ENCODE measurements at regions not wholly inside any gene's neighbourhood (a gene's known extent, or its start where the extent isn't known, plus 50 kb on each side); places are given as distances from the start of the nearest gene placed in this dataset.

GRCh38 chr2:212596276-212596675 lies 57.7 kb upstream of the ERBB4 start (continued):
- TF ChIP-seq, protein P1, sequence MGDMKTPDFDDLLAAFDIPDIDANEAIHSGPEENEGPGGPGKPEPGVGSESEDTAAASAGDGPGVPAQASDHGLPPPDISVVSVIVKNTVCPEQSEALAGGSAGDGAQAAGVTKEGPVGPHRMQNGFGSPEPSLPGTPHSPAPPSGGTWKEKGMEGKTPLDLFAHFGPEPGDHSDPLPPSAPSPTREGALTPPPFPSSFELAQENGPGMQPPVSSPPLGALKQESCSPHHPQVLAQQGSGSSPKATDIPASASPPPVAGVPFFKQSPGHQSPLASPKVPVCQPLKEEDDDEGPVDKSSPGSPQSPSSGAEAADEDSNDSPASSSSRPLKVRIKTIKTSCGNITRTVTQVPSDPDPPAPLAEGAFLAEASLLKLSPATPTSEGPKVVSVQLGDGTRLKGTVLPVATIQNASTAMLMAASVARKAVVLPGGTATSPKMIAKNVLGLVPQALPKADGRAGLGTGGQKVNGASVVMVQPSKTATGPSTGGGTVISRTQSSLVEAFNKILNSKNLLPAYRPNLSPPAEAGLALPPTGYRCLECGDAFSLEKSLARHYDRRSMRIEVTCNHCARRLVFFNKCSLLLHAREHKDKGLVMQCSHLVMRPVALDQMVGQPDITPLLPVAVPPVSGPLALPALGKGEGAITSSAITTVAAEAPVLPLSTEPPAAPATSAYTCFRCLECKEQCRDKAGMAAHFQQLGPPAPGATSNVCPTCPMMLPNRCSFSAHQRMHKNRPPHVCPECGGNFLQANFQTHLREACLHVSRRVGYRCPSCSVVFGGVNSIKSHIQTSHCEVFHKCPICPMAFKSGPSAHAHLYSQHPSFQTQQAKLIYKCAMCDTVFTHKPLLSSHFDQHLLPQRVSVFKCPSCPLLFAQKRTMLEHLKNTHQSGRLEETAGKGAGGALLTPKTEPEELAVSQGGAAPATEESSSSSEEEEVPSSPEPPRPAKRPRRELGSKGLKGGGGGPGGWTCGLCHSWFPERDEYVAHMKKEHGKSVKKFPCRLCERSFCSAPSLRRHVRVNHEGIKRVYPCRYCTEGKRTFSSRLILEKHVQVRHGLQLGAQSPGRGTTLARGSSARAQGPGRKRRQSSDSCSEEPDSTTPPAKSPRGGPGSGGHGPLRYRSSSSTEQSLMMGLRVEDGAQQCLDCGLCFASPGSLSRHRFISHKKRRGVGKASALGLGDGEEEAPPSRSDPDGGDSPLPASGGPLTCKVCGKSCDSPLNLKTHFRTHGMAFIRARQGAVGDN (IDR thresholded peaks at IDR 0.05): no peak
- TF ChIP-seq ZNF207 (IDR thresholded peaks at IDR 0.05; ENCODE audit: borderline replicate concordance) (no peak), CREM (IDR thresholded peaks at IDR 0.05; ENCODE audit: low read depth) (no peak), WRNIP1 (IDR thresholded peaks at IDR 0.05; ENCODE audit: borderline replicate concordance, low read depth, low read length) (no peak), KDM1A (IDR thresholded peaks at IDR 0.05; ENCODE audit: borderline replicate concordance) (no peak), BCL11A (IDR thresholded peaks at IDR 0.05; ENCODE audit: low read depth, low read length) (no peak), ESRRA (IDR thresholded peaks at IDR 0.05; ENCODE audit: low read length) (no peak)
- TF ChIP-seq, protein P2, sequence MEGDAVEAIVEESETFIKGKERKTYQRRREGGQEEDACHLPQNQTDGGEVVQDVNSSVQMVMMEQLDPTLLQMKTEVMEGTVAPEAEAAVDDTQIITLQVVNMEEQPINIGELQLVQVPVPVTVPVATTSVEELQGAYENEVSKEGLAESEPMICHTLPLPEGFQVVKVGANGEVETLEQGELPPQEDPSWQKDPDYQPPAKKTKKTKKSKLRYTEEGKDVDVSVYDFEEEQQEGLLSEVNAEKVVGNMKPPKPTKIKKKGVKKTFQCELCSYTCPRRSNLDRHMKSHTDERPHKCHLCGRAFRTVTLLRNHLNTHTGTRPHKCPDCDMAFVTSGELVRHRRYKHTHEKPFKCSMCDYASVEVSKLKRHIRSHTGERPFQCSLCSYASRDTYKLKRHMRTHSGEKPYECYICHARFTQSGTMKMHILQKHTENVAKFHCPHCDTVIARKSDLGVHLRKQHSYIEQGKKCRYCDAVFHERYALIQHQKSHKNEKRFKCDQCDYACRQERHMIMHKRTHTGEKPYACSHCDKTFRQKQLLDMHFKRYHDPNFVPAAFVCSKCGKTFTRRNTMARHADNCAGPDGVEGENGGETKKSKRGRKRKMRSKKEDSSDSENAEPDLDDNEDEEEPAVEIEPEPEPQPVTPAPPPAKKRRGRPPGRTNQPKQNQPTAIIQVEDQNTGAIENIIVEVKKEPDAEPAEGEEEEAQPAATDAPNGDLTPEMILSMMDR (IDR thresholded peaks at IDR 0.05 in 2 of 3, conservative IDR thresholded peaks at IDR 0.05 in 1 of 3; ENCODE audit: control insufficient read depth in 2 of 3, extremely low read depth in 1 of 3, insufficient read depth in 1 of 3, low read depth in 3 of 3, low read length in 3 of 3): no peak

Data from GM12878 (cell line).